ENCODE measurements at regions not wholly inside any gene's neighbourhood (a gene's known extent, or its start where the extent isn't known, plus 50 kb on each side); places are given as distances from the start of the nearest gene placed in this dataset.

DNA sequence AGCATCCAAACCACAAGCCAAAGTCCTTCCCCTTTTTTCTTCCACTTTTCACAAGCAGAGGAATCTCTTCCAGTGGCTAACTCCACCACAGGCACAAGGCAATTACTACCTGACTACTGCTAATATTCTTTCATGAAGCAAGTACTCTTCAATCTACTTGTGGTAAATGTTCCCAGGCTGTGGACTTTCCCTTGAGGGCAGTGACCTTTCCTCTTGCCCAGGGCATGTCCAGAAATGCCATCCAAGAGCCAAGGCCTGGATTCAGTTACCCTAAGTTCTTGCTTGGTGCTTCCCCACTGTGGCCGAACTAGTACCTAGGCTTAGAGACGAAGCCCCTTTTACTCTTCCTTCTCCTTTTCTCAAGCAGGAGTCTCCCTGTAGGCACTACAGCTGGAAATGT, 400.7 kb downstream of the DCAF12L2 start:
- TF ChIP-seq CTCF (IDR thresholded peaks at IDR 0.05): no peak
- TF ChIP-seq POLR2A (IDR thresholded peaks at IDR 0.05): no peak
